ENCODE measurements at regions not wholly inside any gene's neighbourhood (a gene's known extent, or its start where the extent isn't known, plus 50 kb on each side); places are given as distances from the start of the nearest gene placed in this dataset.

DNA sequence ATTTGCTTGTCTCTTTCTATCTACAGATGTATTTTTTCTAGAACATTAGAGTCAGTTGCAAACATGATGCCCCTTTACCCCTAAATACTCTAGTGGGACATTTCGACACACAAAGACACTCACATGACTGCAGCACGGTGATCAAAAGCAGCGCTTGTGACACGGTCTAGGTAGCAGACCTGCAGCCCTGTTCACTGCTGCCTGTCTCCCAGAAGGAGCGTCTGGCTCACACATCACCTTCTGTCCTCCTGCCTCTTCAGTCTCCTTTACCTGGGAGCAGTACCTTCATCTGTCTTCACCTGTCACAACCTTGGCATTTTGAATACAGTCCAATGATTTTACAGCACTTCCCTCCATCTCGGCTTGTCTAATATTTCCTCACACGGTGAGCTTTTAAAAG lies 51.9 kb upstream of the SH3PXD2B start:
- intact Hi-C loops (cut with micrococcal nuclease; ENCODE audit: unreplicated experiment), result no loop called here
- CTCF ChIA-PET, result interaction anchor here (0.6 kb wide), 1 partner anchor 456 kb away, joined by 3 read pairs; no protein-coding TSS in a partner anchor
- TF ChIP-seq, protein P1, sequence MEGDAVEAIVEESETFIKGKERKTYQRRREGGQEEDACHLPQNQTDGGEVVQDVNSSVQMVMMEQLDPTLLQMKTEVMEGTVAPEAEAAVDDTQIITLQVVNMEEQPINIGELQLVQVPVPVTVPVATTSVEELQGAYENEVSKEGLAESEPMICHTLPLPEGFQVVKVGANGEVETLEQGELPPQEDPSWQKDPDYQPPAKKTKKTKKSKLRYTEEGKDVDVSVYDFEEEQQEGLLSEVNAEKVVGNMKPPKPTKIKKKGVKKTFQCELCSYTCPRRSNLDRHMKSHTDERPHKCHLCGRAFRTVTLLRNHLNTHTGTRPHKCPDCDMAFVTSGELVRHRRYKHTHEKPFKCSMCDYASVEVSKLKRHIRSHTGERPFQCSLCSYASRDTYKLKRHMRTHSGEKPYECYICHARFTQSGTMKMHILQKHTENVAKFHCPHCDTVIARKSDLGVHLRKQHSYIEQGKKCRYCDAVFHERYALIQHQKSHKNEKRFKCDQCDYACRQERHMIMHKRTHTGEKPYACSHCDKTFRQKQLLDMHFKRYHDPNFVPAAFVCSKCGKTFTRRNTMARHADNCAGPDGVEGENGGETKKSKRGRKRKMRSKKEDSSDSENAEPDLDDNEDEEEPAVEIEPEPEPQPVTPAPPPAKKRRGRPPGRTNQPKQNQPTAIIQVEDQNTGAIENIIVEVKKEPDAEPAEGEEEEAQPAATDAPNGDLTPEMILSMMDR (IDR thresholded peaks at IDR 0.05; ENCODE audit: unreplicated experiment), result no peak
- Mint-ChIP-seq H3K36me3 (ENCODE audit: insufficient read depth, unreplicated experiment) (peaks cover 5% of the 10 kb centered on the region), H3K4me1 (ENCODE audit: low read depth, unreplicated experiment) (peaks cover 8% of the 10 kb centered on the region), H3K27ac (ENCODE audit: unreplicated experiment) (no peak overlapping the region), H3K27me3 (ENCODE audit: unreplicated experiment) (peaks cover 100% of the 10 kb centered on the region), H3K4me3 (ENCODE audit: low read depth, unreplicated experiment) (no peak overlapping the region), H3K9me3 (ENCODE audit: low read depth, unreplicated experiment) (no peaks in the 10 kb centered on the region)
- DNase-seq, result no peak
- no TSS peak for BruUV-seq (replicated peaks)

DNA sequence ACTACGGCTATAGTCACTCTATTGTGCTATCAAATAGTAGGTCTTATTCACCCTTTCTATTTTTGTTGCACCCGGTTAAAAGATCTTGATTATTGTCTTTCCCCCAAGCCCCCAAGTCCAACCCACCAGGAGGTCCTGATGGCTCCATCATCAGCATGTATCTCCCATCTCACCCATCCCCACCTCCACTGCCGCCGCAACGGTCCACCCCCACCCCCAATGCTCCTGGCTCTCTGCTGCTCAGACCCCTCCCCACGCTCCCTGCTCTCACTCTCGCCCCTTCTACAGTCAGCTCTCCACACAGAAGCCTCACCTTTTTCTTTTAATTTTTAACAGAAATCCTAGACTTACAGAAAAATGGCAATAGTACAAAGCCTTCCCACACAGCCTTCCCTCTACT lies 51.5 kb upstream of the SH3PXD2B start:
- Mint-ChIP-seq H3K27ac (ENCODE audit: unreplicated experiment) (no peak overlapping the region), H3K4me3 (ENCODE audit: low read depth, unreplicated experiment) (no peak overlapping the region), H3K9me3 (ENCODE audit: low read depth, unreplicated experiment) (no peaks in the 10 kb centered on the region), H3K36me3 (ENCODE audit: insufficient read depth, unreplicated experiment) (peaks cover 5% of the 10 kb centered on the region), H3K27me3 (ENCODE audit: unreplicated experiment) (peaks cover 98% of the 10 kb centered on the region), H3K4me1 (ENCODE audit: low read depth, unreplicated experiment) (peaks cover 8% of the 10 kb centered on the region)
- TF ChIP-seq, protein P1 (IDR thresholded peaks at IDR 0.05; ENCODE audit: unreplicated experiment), result no peak
- CTCF ChIA-PET, result interaction anchor here (0.6 kb wide), 1 partner anchor 456 kb away, joined by 3 read pairs; no protein-coding TSS in a partner anchor
- intact Hi-C loops (cut with micrococcal nuclease; ENCODE audit: unreplicated experiment), result no loop called here
- BruUV-seq (replicated peaks), result no TSS peak
- DNase-seq, result no peak

DNA sequence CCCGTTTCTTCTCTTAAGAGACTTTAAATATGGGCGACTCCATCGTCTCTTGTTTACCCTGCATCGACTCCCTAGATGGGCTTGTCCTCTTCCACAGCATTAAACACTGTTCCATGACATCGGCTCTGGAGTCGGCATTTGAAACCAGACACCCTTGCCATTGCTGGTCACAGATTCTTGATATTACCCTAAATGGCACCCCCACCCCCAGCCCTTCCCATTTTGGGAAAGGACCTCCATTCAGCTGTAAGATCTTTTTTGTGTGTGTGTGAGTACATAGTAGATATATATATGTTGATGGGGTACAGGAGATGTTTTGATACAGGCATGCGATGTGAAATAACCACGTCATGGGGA lies 51.1 kb upstream of the SH3PXD2B start:
- TF ChIP-seq, protein P1 (IDR thresholded peaks at IDR 0.05; ENCODE audit: unreplicated experiment), result no peak
- CTCF ChIA-PET, result no interaction called here
- Mint-ChIP-seq H3K4me3 (ENCODE audit: low read depth, unreplicated experiment) (no peak overlapping the region), H3K27ac (ENCODE audit: unreplicated experiment) (no peak overlapping the region), H3K4me1 (ENCODE audit: low read depth, unreplicated experiment) (peaks cover 8% of the 10 kb centered on the region), H3K36me3 (ENCODE audit: insufficient read depth, unreplicated experiment) (peaks cover 5% of the 10 kb centered on the region), H3K27me3 (ENCODE audit: unreplicated experiment) (peaks cover 95% of the 10 kb centered on the region), H3K9me3 (ENCODE audit: low read depth, unreplicated experiment) (no peaks in the 10 kb centered on the region)
- no TSS peak for BruUV-seq (replicated peaks)
- intact Hi-C loops (cut with micrococcal nuclease; ENCODE audit: unreplicated experiment), result no loop called here
- no peak for DNase-seq

DNA sequence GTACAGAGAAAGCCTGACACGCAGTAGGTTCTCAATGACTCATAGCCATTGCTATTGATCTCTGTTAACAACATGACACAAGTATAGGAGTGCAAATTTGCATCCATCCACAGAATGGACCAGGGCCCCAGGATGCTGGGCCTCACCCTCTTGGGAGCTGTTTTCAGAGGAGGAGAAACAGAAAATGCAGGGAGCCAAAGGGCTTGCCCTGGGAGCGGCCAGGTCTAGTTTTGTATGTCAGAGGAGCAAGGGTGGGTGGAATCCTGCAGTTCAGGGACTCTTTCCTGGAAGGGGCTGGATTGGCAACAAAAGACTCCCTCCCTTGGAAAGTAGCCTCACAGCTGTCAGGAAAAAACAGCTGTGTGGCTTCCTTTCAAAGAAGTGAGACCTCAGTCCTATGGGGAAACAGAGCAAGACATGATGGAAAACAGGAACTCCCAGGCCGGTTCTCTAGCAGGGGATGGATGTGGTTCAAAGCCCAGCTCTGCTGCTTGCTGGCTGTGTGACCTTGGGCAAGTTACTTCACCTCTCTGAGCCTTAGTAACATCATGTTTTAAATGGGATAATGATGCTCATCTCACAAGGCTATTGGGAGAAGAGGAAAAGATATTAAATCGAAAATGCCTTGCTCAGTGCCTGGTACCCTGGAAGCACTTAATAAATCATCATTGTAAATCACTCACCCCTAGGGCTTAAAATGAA lies 50.5 kb upstream of the SH3PXD2B start:
- TF ChIP-seq, protein P1 (IDR thresholded peaks at IDR 0.05; ENCODE audit: unreplicated experiment), result no peak
- Mint-ChIP-seq H3K27me3 (ENCODE audit: unreplicated experiment) (peaks cover 95% of the 10 kb centered on the region), H3K36me3 (ENCODE audit: insufficient read depth, unreplicated experiment) (peaks cover 5% of the 10 kb centered on the region), H3K27ac (ENCODE audit: unreplicated experiment) (no peak overlapping the region), H3K4me1 (ENCODE audit: low read depth, unreplicated experiment) (peaks cover 8% of the 10 kb centered on the region), H3K9me3 (ENCODE audit: low read depth, unreplicated experiment) (no peaks in the 10 kb centered on the region), H3K4me3 (ENCODE audit: low read depth, unreplicated experiment) (no peak overlapping the region)
- CTCF ChIA-PET, result no interaction called here
- intact Hi-C loops (cut with micrococcal nuclease; ENCODE audit: unreplicated experiment), result no loop called here
- no peak for DNase-seq
- no TSS peak for BruUV-seq (replicated peaks)

Measured in Calu3 (cell line).